GM12878 (cell line): ENCODE measurements at regions not wholly inside any gene's neighbourhood (a gene's known extent, or its start where the extent isn't known, plus 50 kb on each side); places are given as distances from the start of the nearest gene placed in this dataset.

Experiments
- ATAC-seq: fragments of 200-7000 bp; cut with Tn5 transposase; 3 replicates; pipeline ENCODE4 v1.9.1; 2020; ENCODE audit warnings: mild to moderate bottlenecking, moderate library complexity
- BruUV-seq: library from RNA; stranded (reverse); fragments of 400-500 nt; replicated peaks from 2 replicates; lab custom pipeline; 2021; lab: Mats Ljungman, UMichigan
- CTCF ChIA-PET: fragments of 300-600 bp; sonication (Branson Sonifier 250); formaldehyde crosslinking; extraction: SDS; loops from one replicate; lab custom pipeline; 2021; ENCODE audit warnings: inconsistent platforms; lab: Yijun Ruan, JAX
- POLR2A ChIA-PET: fragments of 350-600 bp; formaldehyde crosslinking; extraction: SDS; loops from one replicate; lab custom pipeline; 2021; ENCODE audit warnings: inconsistent platforms; lab: Charles Lee
- RAD21 ChIA-PET: fragments of 300-600 bp; sonication (Branson Sonifier 250); formaldehyde crosslinking; loops from one replicate; lab custom pipeline; 2023; ENCODE audit warnings: antibody characterized with exemption; ENCODE audit not compliant: unreplicated experiment; lab: Charles Lee
- SMC1A ChIA-PET: fragments of 300-600 bp; sonication (Branson Sonifier 250); formaldehyde crosslinking; loops from one replicate; lab custom pipeline; 2023; ENCODE audit not compliant: unreplicated experiment, uncharacterized antibody; lab: Charles Lee
- DNase-seq: peaks from one replicate; pipeline ENCODE4 v3.0.0-alpha.2; 2011; ENCODE audit warnings: low read depth, low spot score
- FAIRE-seq: peaks from 3 replicates; lab custom pipeline; 2011; peaks lifted over from hg19 to GRCh38; lab: Jason Lieb, UNC
- H2AFZ ChIP-seq: 2 replicates; pipeline ENCODE4 v1.6.0; 2011; ENCODE audit warnings: low read depth, low read length, control low read depth; ENCODE audit not compliant: control insufficient read depth
- H3K27ac ChIP-seq: 2 replicates; pipeline ENCODE4 v1.5.1; 2011; ENCODE audit warnings: control low read depth; ENCODE audit not compliant: control insufficient read depth, insufficient read depth
- H3K27me3 ChIP-seq, 2 experiments: replicated peaks in 1 of 2; 2 replicates each; pipeline versions ENCODE4 v1.6.0 to v1.6.1; 2011; ENCODE audit warnings: low read length in 1 of 2; ENCODE audit not compliant: control insufficient read depth in 2 of 2, insufficient read depth in 2 of 2
- H3K36me3 ChIP-seq, 2 experiments: 2 replicates each; pipeline ENCODE4 v1.5.1; 2011; ENCODE audit warnings: low read length in 1 of 2; ENCODE audit not compliant: control insufficient read depth in 2 of 2, insufficient read depth in 2 of 2
- H3K4me1 ChIP-seq: 2 replicates; pipeline ENCODE4 v1.6.1; 2011; ENCODE audit warnings: mild to moderate bottlenecking, low read length, moderate library complexity, mixed read lengths; ENCODE audit not compliant: control insufficient read depth, insufficient read depth
- H3K4me2 ChIP-seq: 2 replicates; pipeline ENCODE4 v1.6.0; 2011; ENCODE audit warnings: control low read depth; ENCODE audit not compliant: control insufficient read depth, insufficient read depth
- H3K4me3 ChIP-seq: fragments of 200-600 bp; sonication (generic); 2 replicates; pipeline ENCODE4 v1.5.1; 2016
- H3K79me2 ChIP-seq: 2 replicates; pipeline ENCODE4 v1.6.0; 2011; ENCODE audit warnings: low read length; ENCODE audit not compliant: control insufficient read depth, insufficient read depth
- H3K9ac ChIP-seq: 2 replicates; pipeline ENCODE4 v1.8.0; 2011; ENCODE audit warnings: low read length, control low read depth, mixed read lengths; ENCODE audit not compliant: control insufficient read depth, insufficient read depth
- H3K9me3 ChIP-seq: replicated peaks from 3 replicates; pipeline ENCODE4 v1.5.1; 2011; ENCODE audit warnings: mild to moderate bottlenecking, low read length; ENCODE audit not compliant: control insufficient read depth, insufficient read depth
- H4K20me1 ChIP-seq: 2 replicates; pipeline ENCODE4 v1.6.0; 2011; ENCODE audit not compliant: control insufficient read depth, insufficient read depth
- ASH2L ChIP-seq: fragments of 300-600, 200-600 bp; sonication (generic); IDR thresholded peaks from 2 replicates; pipeline ENCODE4 v1.6.1; 2017; ENCODE audit warnings: low read depth, mild to moderate bottlenecking, borderline replicate concordance
- CBFB ChIP-seq: IDR thresholded peaks from 2 replicates; pipeline ENCODE4 v1.6.1; 2016; ENCODE audit warnings: antibody characterized with exemption, low read depth
- CTCF ChIP-seq, 3 experiments: IDR thresholded peaks in 2 of 3; conservative IDR thresholded peaks in 1 of 3; 2 replicates each; pipeline ENCODE4 v1.5.1; 2011; ENCODE audit warnings: low read depth in 3 of 3, low read length in 3 of 3, mild to moderate bottlenecking in 3 of 3, control low read depth in 2 of 3, moderate library complexity in 2 of 3, inconsistent platforms in 1 of 3, mixed read lengths in 1 of 3; ENCODE audit not compliant: control insufficient read depth in 2 of 3, insufficient read depth in 1 of 3; ENCODE audit errors: extremely low read depth in 1 of 3
- FOXK2 ChIP-seq: fragments of 450-650 bp; IDR thresholded peaks from 2 replicates; pipeline ENCODE4 v1.6.1; 2017; ENCODE audit warnings: mild to moderate bottlenecking, moderate library complexity
- GABPA ChIP-seq: IDR thresholded peaks from 2 replicates; pipeline ENCODE4 v1.6.1; 2014; ENCODE audit warnings: antibody characterized with exemption, low read depth, mild to moderate bottlenecking, inconsistent platforms
- IKZF2 ChIP-seq, 2 experiments: fragments of 450-650 bp; IDR thresholded peaks; 2 replicates each; pipeline ENCODE4 v1.6.1; 2017; ENCODE audit warnings: mild to moderate bottlenecking in 2 of 2, moderate library complexity in 2 of 2
- IRF3 ChIP-seq: fragments of 450-650 bp; IDR thresholded peaks from 2 replicates; pipeline ENCODE4 v1.6.1; 2014; ENCODE audit warnings: mild to moderate bottlenecking
- MAX ChIP-seq: IDR thresholded peaks from 2 replicates; pipeline ENCODE4 v1.6.1; 2012; ENCODE audit warnings: low read depth, low read length, improper control_type of control experiment
- MTA3 ChIP-seq: IDR thresholded peaks from 2 replicates; pipeline ENCODE4 v1.6.1; 2012; ENCODE audit warnings: low read length, inconsistent platforms, borderline replicate concordance
- NR2C1 ChIP-seq: fragments of 450-650 bp; IDR thresholded peaks from 2 replicates; pipeline ENCODE4 v1.6.1; 2017; ENCODE audit warnings: antibody characterized with exemption, mild to moderate bottlenecking, moderate library complexity
- NR2F1 ChIP-seq: fragments of 450-650 bp; conservative IDR thresholded peaks from 2 replicates; pipeline ENCODE4 v1.6.1; 2017; ENCODE audit warnings: mild to moderate bottlenecking
- PBX3 ChIP-seq: IDR thresholded peaks from 2 replicates; pipeline ENCODE4 v1.6.1; 2011; ENCODE audit warnings: mild to moderate bottlenecking, low read depth, low read length, moderate library complexity; ENCODE audit not compliant: insufficient replicate concordance
- RAD51 ChIP-seq: fragments of 450-650 bp; IDR thresholded peaks from 2 replicates; pipeline ENCODE4 v1.6.1; 2016; ENCODE audit warnings: moderate library complexity, mild to moderate bottlenecking, inconsistent platforms
- SIN3A ChIP-seq: IDR thresholded peaks from 2 replicates; pipeline ENCODE4 v1.6.1; 2012; ENCODE audit warnings: low read depth, low read length, improper control_type of control experiment
- SIX5 ChIP-seq: IDR thresholded peaks from 2 replicates; pipeline ENCODE4 v1.6.1; 2011; ENCODE audit warnings: mild to moderate bottlenecking, low read depth, low read length, moderate library complexity; ENCODE audit not compliant: severe bottlenecking
- SUPT20H ChIP-seq: IDR thresholded peaks from 2 replicates; pipeline ENCODE4 v1.6.1; 2011; ENCODE audit warnings: low read depth, mild to moderate bottlenecking, low read length, moderate library complexity, borderline replicate concordance; ENCODE audit not compliant: control insufficient read depth
- ZBED1 ChIP-seq: IDR thresholded peaks from 2 replicates; pipeline ENCODE4 v1.6.1; 2016; ENCODE audit warnings: borderline replicate concordance
- ZNF217 ChIP-seq: fragments of 450-650 bp; IDR thresholded peaks from 2 replicates; pipeline ENCODE4 v1.6.1; 2017; ENCODE audit warnings: antibody characterized with exemption, mild to moderate bottlenecking
- WGBS: methylation state at CpG from one replicate; pipeline ENCODE4 v1.1.6; 2016; ENCODE audit warnings: low lambda C conversion rate; ENCODE audit not compliant: insufficient replicate concordance, insufficient coverage; ENCODE audit errors: missing lambda C conversion rate; 5-methylcytosine and 5-hydroxymethylcytosine counted together
- in situ Hi-C: fragments of 300-500 bp; cut with MboI; formaldehyde crosslinking; loops from 9 replicates; pipeline ENCODE4 v1.14.3; 2018; ENCODE audit warnings: mixed read lengths
- intact Hi-C: fragments of 100-400 bp; cut with micrococcal nuclease; formaldehyde crosslinking; loops from one replicate; pipeline ENCODE4 v1.14.2; 2022; ENCODE audit not compliant: unreplicated experiment
- TF ChIP-seq, protein P1 (sequence below): fragments of 450-650 bp; conservative IDR thresholded peaks from 2 replicates; pipeline ENCODE4 v1.6.1; 2017; ENCODE audit warnings: mild to moderate bottlenecking, moderate library complexity

GRCh38 chr13:111668451-111668850 is 348.0 kb downstream of the TEX29 start:
- intact Hi-C loops (no loop called here), in situ Hi-C loops (no loop called here)
- Histone ChIP-seq H3K27me3 (no peaks in the 10 kb centered on the region), H3K9ac (no peak overlapping the region), H3K4me3 (no peak overlapping the region), H3K9me3 (no peaks in the 10 kb centered on the region), H3K4me1 (no peaks in the 10 kb centered on the region), H4K20me1 (no peaks in the 10 kb centered on the region), H3K79me2 (no peaks in the 10 kb centered on the region), H2AFZ (no peak overlapping the region), H3K36me3 (no peaks in the 10 kb centered on the region), H3K27ac (no peak overlapping the region), H3K4me2 (no peak overlapping the region)
- TF ChIP-seq SIX5 (no peak), MTA3 (no peak), NR2C1 (no peak), IRF3 (no peak), ASH2L (no peak), RAD51 (no peak), GABPA (no peak), CBFB (no peak), SUPT20H (no peak), IKZF2 (IDR thresholded peaks at IDR 0.05) (no peak), PBX3 (no peak), FOXK2 (no peak), CTCF (IDR thresholded peaks at IDR 0.05 in 2 of 3, conservative IDR thresholded peaks at IDR 0.05 in 1 of 3; ENCODE audit: control insufficient read depth in 2 of 3, extremely low read depth in 1 of 3, insufficient read depth in 1 of 3, low read depth in 3 of 3, low read length in 3 of 3) (no peak), NR2F1 (no peak), ZBED1 (no peak), MAX (no peak), ZNF217 (no peak), SIN3A (no peak)
- TF ChIP-seq, protein P1, sequence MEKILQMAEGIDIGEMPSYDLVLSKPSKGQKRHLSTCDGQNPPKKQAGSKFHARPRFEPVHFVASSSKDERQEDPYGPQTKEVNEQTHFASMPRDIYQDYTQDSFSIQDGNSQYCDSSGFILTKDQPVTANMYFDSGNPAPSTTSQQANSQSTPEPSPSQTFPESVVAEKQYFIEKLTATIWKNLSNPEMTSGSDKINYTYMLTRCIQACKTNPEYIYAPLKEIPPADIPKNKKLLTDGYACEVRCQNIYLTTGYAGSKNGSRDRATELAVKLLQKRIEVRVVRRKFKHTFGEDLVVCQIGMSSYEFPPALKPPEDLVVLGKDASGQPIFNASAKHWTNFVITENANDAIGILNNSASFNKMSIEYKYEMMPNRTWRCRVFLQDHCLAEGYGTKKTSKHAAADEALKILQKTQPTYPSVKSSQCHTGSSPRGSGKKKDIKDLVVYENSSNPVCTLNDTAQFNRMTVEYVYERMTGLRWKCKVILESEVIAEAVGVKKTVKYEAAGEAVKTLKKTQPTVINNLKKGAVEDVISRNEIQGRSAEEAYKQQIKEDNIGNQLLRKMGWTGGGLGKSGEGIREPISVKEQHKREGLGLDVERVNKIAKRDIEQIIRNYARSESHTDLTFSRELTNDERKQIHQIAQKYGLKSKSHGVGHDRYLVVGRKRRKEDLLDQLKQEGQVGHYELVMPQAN: no peak
- no TSS peak for BruUV-seq
- ChIA-PET RAD21 (no interaction called here), SMC1A (no interaction called here), POLR2A (no interaction called here), CTCF (interaction anchor here (0.6 kb wide), 1 partner anchor 321 kb away, joined by 3 read pairs; no protein-coding TSS in a partner anchor)
- 77% methylated on average over 25 of the region's 30 CpGs for WGBS
- FAIRE-seq: no peak
- DNase-seq: no peak
- no peak for ATAC-seq
